RWPE2 (cell line): ENCODE measurements at regions not wholly inside any gene's neighbourhood (a gene's known extent, or its start where the extent isn't known, plus 50 kb on each side); places are given as distances from the start of the nearest gene placed in this dataset.

Experiments
- ATAC-seq: fragments of 200-7000 bp; cut with Tn5 transposase; 3 replicates; pipeline ENCODE4 v1.9.1; 2021; ENCODE audit warnings: low read depth
- DNase-seq: peaks from one replicate; pipeline ENCODE4 v3.0.0-alpha.2; 2020; ENCODE audit warnings: low spot score
- H3K27ac ChIP-seq: fragments of 450-650 bp; 2 replicates; pipeline ENCODE4 v1.5.1; 2017; ENCODE audit warnings: mild to moderate bottlenecking; ENCODE audit not compliant: poor library complexity, severe bottlenecking
- H3K27me3 ChIP-seq: fragments of 250-450 bp; sonication (Bioruptor Pico); 2 replicates; pipeline ENCODE4 v1.5.1; 2021; ENCODE audit warnings: mild to moderate bottlenecking, moderate library complexity; ENCODE audit not compliant: insufficient read depth, poor library complexity, severe bottlenecking
- H3K36me3 ChIP-seq: fragments of 250-450 bp; sonication (Bioruptor Pico); 2 replicates; pipeline ENCODE4 v1.5.1; 2020; ENCODE audit warnings: low read depth, mild to moderate bottlenecking, moderate library complexity
- H3K4me1 ChIP-seq: fragments of 250-450 bp; sonication (Bioruptor Pico); 2 replicates; pipeline ENCODE4 v1.5.1; 2021; ENCODE audit warnings: mild to moderate bottlenecking, moderate library complexity; ENCODE audit not compliant: insufficient read depth, poor library complexity, severe bottlenecking
- H3K4me3 ChIP-seq: fragments of 250-450 bp; sonication (Bioruptor Pico); 2 replicates; pipeline ENCODE4 v1.5.1; 2021; ENCODE audit warnings: mild to moderate bottlenecking, moderate library complexity; ENCODE audit not compliant: severe bottlenecking
- H3K9me3 ChIP-seq: fragments of 250-450 bp; sonication (Bioruptor Pico); 2 replicates; pipeline ENCODE4 v1.5.1; 2021; ENCODE audit warnings: mild to moderate bottlenecking, moderate library complexity; ENCODE audit not compliant: severe bottlenecking
- CTCF ChIP-seq: fragments of 450-650 bp; IDR thresholded peaks from one replicate; pipeline ENCODE4 v1.5.1; 2017; ENCODE audit warnings: mild to moderate bottlenecking, moderate library complexity; ENCODE audit not compliant: poor library complexity, severe bottlenecking

DNA sequence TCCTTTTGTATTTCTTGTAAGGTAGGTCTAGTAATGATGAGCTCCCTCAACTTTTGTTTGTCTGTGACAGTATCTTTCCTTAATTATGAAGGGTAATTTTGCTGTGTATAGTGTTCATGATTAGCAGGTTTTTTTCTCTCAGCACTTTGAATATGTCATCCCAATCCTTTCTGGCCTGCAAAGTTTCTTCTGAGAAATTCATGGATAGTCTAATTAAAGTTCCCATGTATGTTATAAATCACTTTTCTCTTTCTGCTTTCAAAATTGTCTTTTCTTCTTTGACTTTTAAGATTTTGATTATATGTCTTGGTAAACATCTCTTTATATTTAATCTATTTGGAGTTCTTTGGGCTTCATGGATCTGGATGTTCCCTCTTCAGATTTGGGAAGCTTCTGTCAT lies 54.3 kb upstream of the ZKSCAN2 start:
- no peaks in the 10 kb centered on the region for H3K27me3 ChIP-seq
- H3K4me1 ChIP-seq: no peaks in the 10 kb centered on the region
- TF ChIP-seq CTCF: no peak
- peaks cover 10% of the 10 kb centered on the region for H3K9me3 ChIP-seq
- H3K4me3 ChIP-seq: no peak overlapping the region
- H3K36me3 ChIP-seq: no peaks in the 10 kb centered on the region
- no peak overlapping the region for H3K27ac ChIP-seq
- DNase-seq (no peak), ATAC-seq (no peak)

- no peaks in the 10 kb centered on the region for H3K27me3 ChIP-seq
- TF ChIP-seq CTCF: no peak
- H3K9me3 ChIP-seq: peaks cover 10% of the 10 kb centered on the region
- no peaks in the 10 kb centered on the region for H3K36me3 ChIP-seq
- DNase-seq (no peak), ATAC-seq (no peak)
- no peak overlapping the region for H3K4me3 ChIP-seq
- H3K4me1 ChIP-seq: no peaks in the 10 kb centered on the region
- no peak overlapping the region for H3K27ac ChIP-seq
These were observed 53.4 kb upstream of the ZKSCAN2 start for GRCh38 chr16:25311039-25311438.
